HepG2 (cell line): ENCODE measurements at regions not wholly inside any gene's neighbourhood (a gene's known extent, or its start where the extent isn't known, plus 50 kb on each side); places are given as distances from the start of the nearest gene placed in this dataset.

Experiments
- ATAC-seq: fragments of 200-7000 bp; cut with Tn5 transposase; 3 replicates; pipeline ENCODE4 v1.9.1; 2020; ENCODE audit warnings: mild to moderate bottlenecking, moderate library complexity
- BruUV-seq: library from RNA; stranded (reverse); fragments of 400-500 nt; replicated peaks from 2 replicates; lab custom pipeline; 2021; lab: Mats Ljungman, UMichigan
- CTCF ChIA-PET: fragments of 300-600 bp; formaldehyde crosslinking; extraction: SDS; loops from one replicate; lab custom pipeline; 2021; ENCODE audit warnings: low total read pairs, inconsistent platforms, low intra/inter-chr PET ratio; lab: Yijun Ruan, JAX
- POLR2A ChIA-PET: fragments of 350-600 bp; sonication (Branson Sonifier 250); formaldehyde crosslinking; loops from one replicate; lab custom pipeline; 2020; ENCODE audit warnings: antibody characterized with exemption, inconsistent platforms; lab: Yijun Ruan, JAX
- DNase-seq: peaks from one replicate; pipeline ENCODE4 v3.0.0-alpha.2; 2015; ENCODE audit warnings: low spot score
- FAIRE-seq: peaks from 3 replicates; lab custom pipeline; 2011; peaks lifted over from hg19 to GRCh38; lab: Jason Lieb, UNC
- H2AFZ ChIP-seq: one replicate; pipeline ENCODE4 v1.6.1; 2011; ENCODE audit warnings: low read length, inconsistent platforms
- H3K27ac ChIP-seq: fragments of 300-600 bp; 3 replicates; pipeline ENCODE4 v1.8.0; 2011; ENCODE audit warnings: mixed run types, mild to moderate bottlenecking, mixed read lengths, low read length, inconsistent platforms; ENCODE audit not compliant: insufficient read depth; ENCODE audit errors: extremely low read length
- H3K27me3 ChIP-seq, 2 experiments: fragments of 200-600 bp in 1 of 2; 2 replicates in 1 of 2; 3 replicates in 1 of 2; pipeline versions ENCODE4 v1.6.0 to v1.8.0; 2011; ENCODE audit warnings: low read length in 2 of 2, mild to moderate bottlenecking in 2 of 2, moderate library complexity in 2 of 2, inconsistent platforms in 1 of 2; ENCODE audit not compliant: insufficient read depth in 2 of 2, control insufficient read depth in 1 of 2
- H3K36me3 ChIP-seq, 2 experiments: fragments of 200-600 bp in 1 of 2; replicated peaks in 1 of 2; 2 replicates in 1 of 2; 3 replicates in 1 of 2; pipeline versions ENCODE4 v1.5.1 to v1.8.0; 2011; ENCODE audit warnings: low read length in 2 of 2, inconsistent platforms in 1 of 2; ENCODE audit not compliant: insufficient read depth in 2 of 2, control insufficient read depth in 1 of 2
- H3K4me1 ChIP-seq: 2 replicates; pipeline ENCODE4 v1.5.1; 2012; ENCODE audit warnings: low read length, inconsistent platforms; ENCODE audit not compliant: insufficient read depth
- H3K4me2 ChIP-seq: 2 replicates; pipeline ENCODE4 v1.6.0; 2011; ENCODE audit warnings: low read depth, low read length, inconsistent platforms
- H3K4me3 ChIP-seq, 3 experiments: fragments of 200-600 bp in 1 of 3; sonication (generic), shearing (Covaris generic) in 1 of 3; replicated peaks in 1 of 3; 2 replicates each; pipeline ENCODE4 v1.5.1; 2011 to 2016; ENCODE audit warnings: low read length in 3 of 3, inconsistent platforms in 2 of 3, low read depth in 2 of 3, mild to moderate bottlenecking in 2 of 3, control low read depth in 1 of 3, mixed read lengths in 1 of 3; ENCODE audit not compliant: insufficient read depth in 1 of 3
- H3K79me2 ChIP-seq: one replicate; pipeline ENCODE4 v1.6.1; 2011; ENCODE audit warnings: low read length, inconsistent platforms; ENCODE audit not compliant: insufficient read depth
- H3K9ac ChIP-seq: 2 replicates; pipeline ENCODE4 v1.6.0; 2011; ENCODE audit warnings: mild to moderate bottlenecking, low read depth, low read length, inconsistent platforms; ENCODE audit not compliant: insufficient read depth
- H3K9me3 ChIP-seq: 2 replicates; pipeline ENCODE4 v1.5.1; 2012; ENCODE audit warnings: mild to moderate bottlenecking, low read length
- H4K20me1 ChIP-seq: 2 replicates; pipeline ENCODE4 v1.6.0; 2011; ENCODE audit warnings: inconsistent platforms, mild to moderate bottlenecking, low read length, moderate library complexity; ENCODE audit not compliant: insufficient read depth
- CTCF ChIP-seq: sonication (generic); formaldehyde crosslinking; IDR thresholded peaks from 2 replicates; pipeline ENCODE4 v1.5.0; 2020; ENCODE audit warnings: mild to moderate bottlenecking, missing genetic modification reagents, moderate library complexity
- ETV6 ChIP-seq: sonication (generic); formaldehyde crosslinking; conservative IDR thresholded peaks from 2 replicates; pipeline ENCODE4 v1.4.0; 2020; ENCODE audit warnings: missing genetic modification reagents
- HMG20B ChIP-seq: conservative IDR thresholded peaks from 2 replicates; pipeline ENCODE4 v1.6.1; 2016; ENCODE audit warnings: missing genetic modification reagents, missing compliant biosample characterization
- KAT8 ChIP-seq: IDR thresholded peaks from 2 replicates; pipeline ENCODE4 v1.6.1; 2016; ENCODE audit warnings: missing genetic modification reagents, missing compliant biosample characterization
- MLX ChIP-seq: IDR thresholded peaks from 2 replicates; pipeline ENCODE4 v1.6.1; 2016
- PHF8 ChIP-seq: sonication (generic); formaldehyde crosslinking; IDR thresholded peaks from 2 replicates; pipeline ENCODE4 v1.5.0; 2020; ENCODE audit warnings: missing genetic modification reagents
- PLRG1 ChIP-seq: fragments of 450-650 bp; conservative IDR thresholded peaks from 2 replicates; pipeline ENCODE4 v1.6.1; 2016
- RXRA ChIP-seq: sonication (generic); formaldehyde crosslinking; IDR thresholded peaks from 2 replicates; pipeline ENCODE4 v1.5.1; 2020; ENCODE audit warnings: missing genetic modification reagents
- ZFAT ChIP-seq: sonication (generic); formaldehyde crosslinking; conservative IDR thresholded peaks from 2 replicates; pipeline ENCODE4 v1.8.1; 2023; ENCODE audit warnings: missing genetic modification reagents, inconsistent platforms
- ZFP41 ChIP-seq: sonication (generic); formaldehyde crosslinking; IDR thresholded peaks from 2 replicates; pipeline ENCODE4 v1.4.0; 2020; ENCODE audit warnings: mild to moderate bottlenecking, missing genetic modification reagents, borderline replicate concordance
- ZNF235 ChIP-seq: sonication (generic); formaldehyde crosslinking; IDR thresholded peaks from 2 replicates; pipeline ENCODE4 v1.8.1; 2023; ENCODE audit warnings: mild to moderate bottlenecking, missing genetic modification reagents, borderline replicate concordance
- ZNF589 ChIP-seq: sonication (generic); formaldehyde crosslinking; conservative IDR thresholded peaks from 2 replicates; pipeline ENCODE4 v1.8.0; 2022; ENCODE audit warnings: mild to moderate bottlenecking, moderate library complexity, missing genetic modification reagents
- ZNF605 ChIP-seq: sonication (generic); formaldehyde crosslinking; IDR thresholded peaks from 2 replicates; pipeline ENCODE4 v1.8.0; 2022; ENCODE audit warnings: mild to moderate bottlenecking, missing genetic modification reagents
- ZNF646 ChIP-seq: sonication (generic); formaldehyde crosslinking; IDR thresholded peaks from 2 replicates; pipeline ENCODE4 v1.9.0; 2021; ENCODE audit warnings: mild to moderate bottlenecking, missing genetic modification reagents
- whole genome bisulfite sequencing: methylation state at CpG from one replicate; pipeline ENCODE4 v1.1.6; 2017; ENCODE audit warnings: low lambda C conversion rate; 5-methylcytosine and 5-hydroxymethylcytosine counted together
- in situ Hi-C: cut with HindIII; loops from 2 replicates; pipeline ENCODE4 v1.10.0; 2017; ENCODE audit warnings: low pct_unique_long_range_greater_than_20kb; ENCODE audit not compliant: extremely low pct_ligation_motif_present
- intact Hi-C: fragments of 100-400 bp; cut with micrococcal nuclease; formaldehyde crosslinking; loops from one replicate; pipeline ENCODE4 v1.10.0; 2022; ENCODE audit not compliant: unreplicated experiment
- TF ChIP-seq, protein P1 (sequence below): IDR thresholded peaks from 2 replicates; pipeline ENCODE4 v1.6.1; 2016; ENCODE audit warnings: missing biosample characterization, missing genetic modification reagents, low read depth

DNA sequence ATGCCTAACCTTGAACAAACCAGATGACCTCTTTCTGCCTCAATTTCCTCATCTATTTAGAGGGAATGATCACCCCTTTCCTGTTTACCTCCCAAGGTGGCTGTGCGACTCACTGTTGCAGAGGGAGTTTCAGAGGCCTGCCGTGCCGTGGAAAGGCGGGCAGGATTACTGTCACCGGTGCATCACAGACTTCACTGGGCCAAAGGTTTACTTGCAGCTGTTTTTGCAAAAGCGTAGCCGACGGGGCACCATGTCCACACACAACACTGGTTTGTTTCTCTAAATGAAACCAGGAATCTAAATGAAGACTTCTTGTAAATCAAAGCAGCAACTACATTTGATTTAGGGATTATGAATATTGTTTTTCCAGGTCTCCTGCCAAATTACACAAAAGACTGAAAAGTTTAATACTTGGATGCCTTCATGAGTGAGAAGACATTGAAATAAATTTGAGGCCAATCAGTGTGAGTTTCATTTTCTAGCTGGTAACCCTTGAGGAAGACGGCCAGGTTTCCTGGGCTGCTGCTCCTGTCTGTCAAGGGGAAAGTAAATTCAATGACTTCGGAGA is 696.1 kb upstream of the TMEM132C start:
- Histone ChIP-seq H3K4me3 (no peak overlapping the region), H3K79me2 (no peaks in the 10 kb centered on the region), H3K36me3 (no peaks in the 10 kb centered on the region), H3K27me3 (no peaks in the 10 kb centered on the region; a peak in 1 of 5 replicates), H2AFZ (no peak overlapping the region), H3K4me2 (no peak overlapping the region), H3K9me3 (peaks cover 12% of the 10 kb centered on the region; the same call in 1 of the 2 replicates), H3K4me1 (no peaks in the 10 kb centered on the region), H4K20me1 (no peaks in the 10 kb centered on the region), H3K9ac (no peak overlapping the region), H3K27ac (no peak overlapping the region)
- TF ChIP-seq ZNF589 (CRISPR knock-in tag) (no peak), MLX (CRISPR knock-in tag) (no peak), ZNF605 (CRISPR knock-in tag) (no peak), ZFP41 (no peak), ETV6 (no peak), ZNF646 (no peak), HMG20B (CRISPR knock-in tag) (no peak), ZNF235 (CRISPR knock-in tag) (no peak), RXRA (CRISPR knock-in tag) (no peak), PHF8 (CRISPR knock-in tag) (no peak), ZFAT (CRISPR knock-in tag) (no peak), CTCF (CRISPR knock-in tag) (no peak), PLRG1 (no peak), KAT8 (no peak)
- TF ChIP-seq, protein P1, sequence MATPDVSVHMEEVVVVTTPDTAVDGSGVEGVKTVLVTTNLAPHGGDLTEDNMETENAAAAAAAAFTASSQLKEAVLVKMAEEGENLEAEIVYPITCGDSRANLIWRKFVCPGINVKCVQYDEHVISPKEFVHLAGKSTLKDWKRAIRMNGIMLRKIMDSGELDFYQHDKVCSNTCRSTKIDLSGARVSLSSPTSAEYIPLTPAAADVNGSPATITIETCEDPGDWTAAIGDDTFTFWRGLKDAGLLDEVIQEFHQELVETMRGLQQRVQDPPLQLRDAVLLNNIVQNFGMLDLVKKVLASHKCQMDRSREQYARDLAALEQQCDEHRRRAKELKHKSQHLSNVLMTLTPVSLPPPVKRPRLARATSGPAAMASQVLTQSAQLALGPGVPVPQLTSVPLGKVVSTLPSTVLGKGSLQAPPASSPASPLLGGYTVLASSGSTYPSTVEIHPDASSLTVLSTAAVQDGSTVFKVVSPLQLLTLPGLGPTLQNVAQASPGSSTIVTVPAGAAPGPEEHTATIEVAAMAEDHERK (CRISPR knock-in tag): no peak
- no peak for FAIRE-seq
- no peak for DNase-seq
- in situ Hi-C loops: no loop called here
- 23% methylated on average over 10 of the region's 10 CpGs for WGBS
- ChIA-PET CTCF (no interaction called here), POLR2A (no interaction called here)
- intact Hi-C loops: no loop called here
- no peak for ATAC-seq
- no TSS peak for BruUV-seq
